ENCODE measurements at regions not wholly inside any gene's neighbourhood (a gene's known extent, or its start where the extent isn't known, plus 50 kb on each side); places are given as distances from the start of the nearest gene placed in this dataset.

GRCh38 chr12:14264778-14265177 lies 100.7 kb upstream of the ATF7IP start:
- DNase-seq (ENCODE audit: low spot score): no peak
- in situ Hi-C loops (cut with HindIII; ENCODE audit: low sequenced_read_pairs): no loop called here

- in situ Hi-C loops (cut with HindIII; ENCODE audit: low sequenced_read_pairs): no loop called here
- DNase-seq (ENCODE audit: low spot score): no peak
Observed at GRCh38 chr12:14268120-14268515, 97.4 kb upstream of the ATF7IP start.

GRCh38 chr12:14270392-14270791 lies 95.1 kb upstream of the ATF7IP start:
- DNase-seq (ENCODE audit: low spot score): no peak
- in situ Hi-C loops (cut with HindIII; ENCODE audit: low sequenced_read_pairs): no loop called here

- DNase-seq (ENCODE audit: low spot score): no peak
- in situ Hi-C loops (cut with HindIII; ENCODE audit: low sequenced_read_pairs): no loop called here
Observed at GRCh38 chr12:14272956-14273912, 92.2 kb upstream of the ATF7IP start.

GRCh38 chr12:14273913-14274311 lies 91.6 kb upstream of the ATF7IP start:
- no peak for DNase-seq (ENCODE audit: low spot score)
- in situ Hi-C loops (cut with HindIII; ENCODE audit: low sequenced_read_pairs): no loop called here

GRCh38 chr12:14275111-14275510 lies 90.4 kb upstream of the ATF7IP start:
- in situ Hi-C loops (cut with HindIII; ENCODE audit: low sequenced_read_pairs): no loop called here
- DNase-seq (ENCODE audit: low spot score): no peak

- no peak for DNase-seq (ENCODE audit: low spot score)
- in situ Hi-C loops (cut with HindIII; ENCODE audit: low sequenced_read_pairs): no loop called here
Observed at GRCh38 chr12:14275886-14276285, 89.6 kb upstream of the ATF7IP start.

- DNase-seq (ENCODE audit: low spot score): no peak
- in situ Hi-C loops (cut with HindIII; ENCODE audit: low sequenced_read_pairs): no loop called here
Observed at GRCh38 chr12:14278294-14278953, 87.1 kb upstream of the ATF7IP start.

GRCh38 chr12:14279845-14280244 lies 85.6 kb upstream of the ATF7IP start:
- no peak for DNase-seq (ENCODE audit: low spot score)
- in situ Hi-C loops (cut with HindIII; ENCODE audit: low sequenced_read_pairs): no loop called here

GRCh38 chr12:14280921-14281320 lies 84.6 kb upstream of the ATF7IP start:
- in situ Hi-C loops (cut with HindIII; ENCODE audit: low sequenced_read_pairs): no loop called here
- no peak for DNase-seq (ENCODE audit: low spot score)

GRCh38 chr12:14281539-14281938 lies 83.9 kb upstream of the ATF7IP start:
- DNase-seq (ENCODE audit: low spot score): no peak
- in situ Hi-C loops (cut with HindIII; ENCODE audit: low sequenced_read_pairs): no loop called here

- in situ Hi-C loops (cut with HindIII; ENCODE audit: low sequenced_read_pairs): no loop called here
- DNase-seq (ENCODE audit: low spot score): no peak
Observed at GRCh38 chr12:14283489-14284144, 81.9 kb upstream of the ATF7IP start.

GRCh38 chr12:14284184-14284722 lies 81.2 kb upstream of the ATF7IP start:
- no peak for DNase-seq (ENCODE audit: low spot score)
- in situ Hi-C loops (cut with HindIII; ENCODE audit: low sequenced_read_pairs): no loop called here

GRCh38 chr12:14289601-14290000 lies 75.9 kb upstream of the ATF7IP start:
- in situ Hi-C loops (cut with HindIII; ENCODE audit: low sequenced_read_pairs): no loop called here
- no peak for DNase-seq (ENCODE audit: low spot score)

- no peak for DNase-seq (ENCODE audit: low spot score)
- in situ Hi-C loops (cut with HindIII; ENCODE audit: low sequenced_read_pairs): no loop called here
Observed at GRCh38 chr12:14290951-14291350, 74.5 kb upstream of the ATF7IP start.

GRCh38 chr12:14303661-14304155 lies 61.8 kb upstream of the ATF7IP start:
- in situ Hi-C loops (cut with HindIII; ENCODE audit: low sequenced_read_pairs): no loop called here
- no peak for DNase-seq (ENCODE audit: low spot score)

GRCh38 chr12:14307004-14307403 lies 58.5 kb upstream of the ATF7IP start:
- in situ Hi-C loops (cut with HindIII; ENCODE audit: low sequenced_read_pairs): no loop called here
- no peak for DNase-seq (ENCODE audit: low spot score)

- in situ Hi-C loops (cut with HindIII; ENCODE audit: low sequenced_read_pairs): no loop called here
- DNase-seq (ENCODE audit: low spot score): no peak
Observed at GRCh38 chr12:14308516-14308915, 57.0 kb upstream of the ATF7IP start.

GRCh38 chr12:14310866-14311265 lies 54.6 kb upstream of the ATF7IP start:
- DNase-seq (ENCODE audit: low spot score): no peak
- in situ Hi-C loops (cut with HindIII; ENCODE audit: low sequenced_read_pairs): no loop called here

Data from G401 (cell line).